ENCODE measurements at regions not wholly inside any gene's neighbourhood (a gene's known extent, or its start where the extent isn't known, plus 50 kb on each side); places are given as distances from the start of the nearest gene placed in this dataset.

DNA sequence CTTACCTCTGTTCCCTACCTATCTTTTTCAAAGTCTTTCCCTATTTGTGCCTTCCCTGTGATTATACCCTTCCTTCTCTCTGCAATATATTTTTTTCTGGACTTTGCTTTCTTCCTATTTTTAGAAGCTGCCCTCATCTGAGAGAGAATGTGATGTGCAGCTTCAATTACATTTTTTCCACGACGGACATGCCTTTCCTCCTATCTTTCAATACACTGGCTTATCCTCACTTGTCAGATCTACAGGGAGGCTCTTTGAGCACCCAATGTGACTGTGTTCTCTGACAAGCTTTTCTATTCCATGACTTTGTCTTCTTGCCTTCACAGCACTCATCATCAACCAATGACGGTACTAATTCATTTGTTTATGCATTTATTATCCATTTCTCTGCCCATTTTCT is 227.9 kb upstream of the CLINT1 start:
- no peak for TF ChIP-seq ZNF317 (CRISPR knock-in tag; IDR thresholded peaks at IDR 0.05; ENCODE audit: borderline replicate concordance, low read depth)
- TF ChIP-seq, protein P1, sequence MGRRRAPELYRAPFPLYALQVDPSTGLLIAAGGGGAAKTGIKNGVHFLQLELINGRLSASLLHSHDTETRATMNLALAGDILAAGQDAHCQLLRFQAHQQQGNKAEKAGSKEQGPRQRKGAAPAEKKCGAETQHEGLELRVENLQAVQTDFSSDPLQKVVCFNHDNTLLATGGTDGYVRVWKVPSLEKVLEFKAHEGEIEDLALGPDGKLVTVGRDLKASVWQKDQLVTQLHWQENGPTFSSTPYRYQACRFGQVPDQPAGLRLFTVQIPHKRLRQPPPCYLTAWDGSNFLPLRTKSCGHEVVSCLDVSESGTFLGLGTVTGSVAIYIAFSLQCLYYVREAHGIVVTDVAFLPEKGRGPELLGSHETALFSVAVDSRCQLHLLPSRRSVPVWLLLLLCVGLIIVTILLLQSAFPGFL (CRISPR knock-in tag; IDR thresholded peaks at IDR 0.05; ENCODE audit: borderline replicate concordance), result no peak
- TF ChIP-seq, protein P2, sequence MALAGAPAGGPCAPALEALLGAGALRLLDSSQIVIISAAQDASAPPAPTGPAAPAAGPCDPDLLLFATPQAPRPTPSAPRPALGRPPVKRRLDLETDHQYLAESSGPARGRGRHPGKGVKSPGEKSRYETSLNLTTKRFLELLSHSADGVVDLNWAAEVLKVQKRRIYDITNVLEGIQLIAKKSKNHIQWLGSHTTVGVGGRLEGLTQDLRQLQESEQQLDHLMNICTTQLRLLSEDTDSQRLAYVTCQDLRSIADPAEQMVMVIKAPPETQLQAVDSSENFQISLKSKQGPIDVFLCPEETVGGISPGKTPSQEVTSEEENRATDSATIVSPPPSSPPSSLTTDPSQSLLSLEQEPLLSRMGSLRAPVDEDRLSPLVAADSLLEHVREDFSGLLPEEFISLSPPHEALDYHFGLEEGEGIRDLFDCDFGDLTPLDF (CRISPR knock-in tag; IDR thresholded peaks at IDR 0.05), result no peak
- TF ChIP-seq, protein P3, sequence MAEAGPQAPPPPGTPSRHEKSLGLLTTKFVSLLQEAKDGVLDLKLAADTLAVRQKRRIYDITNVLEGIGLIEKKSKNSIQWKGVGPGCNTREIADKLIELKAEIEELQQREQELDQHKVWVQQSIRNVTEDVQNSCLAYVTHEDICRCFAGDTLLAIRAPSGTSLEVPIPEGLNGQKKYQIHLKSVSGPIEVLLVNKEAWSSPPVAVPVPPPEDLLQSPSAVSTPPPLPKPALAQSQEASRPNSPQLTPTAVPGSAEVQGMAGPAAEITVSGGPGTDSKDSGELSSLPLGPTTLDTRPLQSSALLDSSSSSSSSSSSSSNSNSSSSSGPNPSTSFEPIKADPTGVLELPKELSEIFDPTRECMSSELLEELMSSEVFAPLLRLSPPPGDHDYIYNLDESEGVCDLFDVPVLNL (CRISPR knock-in tag; IDR thresholded peaks at IDR 0.05; ENCODE audit: borderline replicate concordance, low read depth), result no peak
- no peak for TF ChIP-seq STAT6 (CRISPR knock-in tag; conservative IDR thresholded peaks at IDR 0.05; ENCODE audit: low read depth)
- TF ChIP-seq ZNF532 (CRISPR knock-in tag; IDR thresholded peaks at IDR 0.05; ENCODE audit: borderline replicate concordance), result no peak
- no peak for TF ChIP-seq ZNF232 (CRISPR knock-in tag; IDR thresholded peaks at IDR 0.05)
- H3K4me1 Mint-ChIP-seq, result no peaks in the 10 kb centered on the region
- no peaks in the 10 kb centered on the region for H3K36me3 Mint-ChIP-seq
- no peak overlapping the region for H3K27ac Mint-ChIP-seq
- no peak for DNase-seq (ENCODE audit: low spot score)
- POLR2A ChIA-PET, result no interaction called here
- no peak overlapping the region for H3K4me3 Mint-ChIP-seq
- no peaks in the 10 kb centered on the region for H3K27me3 Mint-ChIP-seq (ENCODE audit: low read depth)
- no peaks in the 10 kb centered on the region for H3K9me3 Mint-ChIP-seq
- CTCF ChIA-PET, result interaction anchor here (2.4 kb wide), 1 partner anchor 11 kb away, joined by 19 read pairs; no protein-coding TSS in a partner anchor
- no peak for ATAC-seq

GRCh38 chr5:158084292-158084691 is 225.3 kb upstream of the CLINT1 start:
- H3K4me1 Mint-ChIP-seq, result peaks cover 9% of the 10 kb centered on the region
- TF ChIP-seq, protein P4, sequence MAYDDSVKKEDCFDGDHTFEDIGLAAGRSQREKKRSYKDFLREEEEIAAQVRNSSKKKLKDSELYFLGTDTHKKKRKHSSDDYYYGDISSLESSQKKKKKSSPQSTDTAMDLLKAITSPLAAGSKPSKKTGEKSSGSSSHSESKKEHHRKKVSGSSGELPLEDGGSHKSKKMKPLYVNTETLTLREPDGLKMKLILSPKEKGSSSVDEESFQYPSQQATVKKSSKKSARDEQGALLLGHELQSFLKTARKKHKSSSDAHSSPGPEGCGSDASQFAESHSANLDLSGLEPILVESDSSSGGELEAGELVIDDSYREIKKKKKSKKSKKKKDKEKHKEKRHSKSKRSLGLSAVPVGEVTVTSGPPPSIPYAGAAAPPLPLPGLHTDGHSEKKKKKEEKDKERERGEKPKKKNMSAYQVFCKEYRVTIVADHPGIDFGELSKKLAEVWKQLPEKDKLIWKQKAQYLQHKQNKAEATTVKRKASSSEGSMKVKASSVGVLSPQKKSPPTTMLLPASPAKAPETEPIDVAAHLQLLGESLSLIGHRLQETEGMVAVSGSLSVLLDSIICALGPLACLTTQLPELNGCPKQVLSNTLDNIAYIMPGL (CRISPR knock-in tag; IDR thresholded peaks at IDR 0.05), result no peak
- TF ChIP-seq OVOL2 (CRISPR knock-in tag; IDR thresholded peaks at IDR 0.05; ENCODE audit: borderline replicate concordance) (no peak), GRHL2 (CRISPR knock-in tag; IDR thresholded peaks at IDR 0.05; ENCODE audit: insufficient replicate concordance, severe bottlenecking) (no peak)
- TF ChIP-seq, protein P5, sequence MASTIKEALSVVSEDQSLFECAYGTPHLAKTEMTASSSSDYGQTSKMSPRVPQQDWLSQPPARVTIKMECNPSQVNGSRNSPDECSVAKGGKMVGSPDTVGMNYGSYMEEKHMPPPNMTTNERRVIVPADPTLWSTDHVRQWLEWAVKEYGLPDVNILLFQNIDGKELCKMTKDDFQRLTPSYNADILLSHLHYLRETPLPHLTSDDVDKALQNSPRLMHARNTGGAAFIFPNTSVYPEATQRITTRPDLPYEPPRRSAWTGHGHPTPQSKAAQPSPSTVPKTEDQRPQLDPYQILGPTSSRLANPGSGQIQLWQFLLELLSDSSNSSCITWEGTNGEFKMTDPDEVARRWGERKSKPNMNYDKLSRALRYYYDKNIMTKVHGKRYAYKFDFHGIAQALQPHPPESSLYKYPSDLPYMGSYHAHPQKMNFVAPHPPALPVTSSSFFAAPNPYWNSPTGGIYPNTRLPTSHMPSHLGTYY (CRISPR knock-in tag; IDR thresholded peaks at IDR 0.05), result no peak
- DNase-seq (ENCODE audit: low spot score) (no peak), ATAC-seq (no peak)
- ChIA-PET CTCF (interaction anchor here (1.6 kb wide), 1 partner anchor 9 kb away, joined by 13 read pairs; no protein-coding TSS in a partner anchor), POLR2A (no interaction called here)
- H3K27ac Mint-ChIP-seq, result no peak overlapping the region
- no peaks in the 10 kb centered on the region for H3K9me3 Mint-ChIP-seq
- no peak overlapping the region for H3K4me3 Mint-ChIP-seq
- peaks cover under 1% of the 10 kb centered on the region; the same call in 1 of the 2 replicates for H3K27me3 Mint-ChIP-seq (ENCODE audit: low read depth)
- no peaks in the 10 kb centered on the region for H3K36me3 Mint-ChIP-seq

Measured in WTC11 (cell line).